Endothelial cell of umbilical vein (primary cell): ENCODE measurements at regions not wholly inside any gene's neighbourhood (a gene's known extent, or its start where the extent isn't known, plus 50 kb on each side); places are given as distances from the start of the nearest gene placed in this dataset.

Source experiments
- BruUV-seq: library from RNA; stranded (reverse); fragments of 400-500 nt; replicated peaks from 2 replicates; lab custom pipeline; 2021; lab: Mats Ljungman, UMichigan
- CTCF ChIA-PET: fragments of 300-600, 350-600 bp; sonication (Branson Sonifier 250); formaldehyde crosslinking; loops from one replicate; lab custom pipeline; 2021; ENCODE audit warnings: antibody characterized with exemption, inconsistent platforms; lab: Charles Lee
- POLR2A ChIA-PET: fragments of 300-600, 350-600 bp; sonication (Branson Sonifier 250); formaldehyde crosslinking; loops from one replicate; lab custom pipeline; 2021; ENCODE audit warnings: antibody characterized with exemption, inconsistent platforms; lab: Charles Lee
- DNase-seq: peaks from one replicate; pipeline ENCODE4 v3.0.0-alpha.2; 2011; ENCODE audit warnings: low read depth, low spot score
- FAIRE-seq: peaks from 2 replicates; lab custom pipeline; 2011; peaks lifted over from hg19 to GRCh38; lab: Jason Lieb, UNC
- H2AFZ ChIP-seq: 2 replicates; pipeline ENCODE4 v1.6.0; 2012; ENCODE audit warnings: low read depth, low read length, control low read depth, inconsistent platforms
- H3K27ac ChIP-seq: 2 replicates; pipeline ENCODE4 v1.5.1; 2011; ENCODE audit warnings: low read depth, mild to moderate bottlenecking, control low read depth, low read length, moderate library complexity; ENCODE audit not compliant: insufficient read depth
- H3K27me3 ChIP-seq, 2 experiments: 2 replicates each; pipeline versions ENCODE4 v1.6.0 to v1.6.1; 2011; ENCODE audit warnings: low read length in 2 of 2, mixed read lengths in 1 of 2; ENCODE audit not compliant: control insufficient read depth in 2 of 2, insufficient read depth in 2 of 2
- H3K36me3 ChIP-seq, 2 experiments: 2 replicates in 1 of 2; 3 replicates in 1 of 2; pipeline ENCODE4 v1.5.1; 2011; ENCODE audit warnings: low read length in 2 of 2, mild to moderate bottlenecking in 1 of 2, moderate library complexity in 1 of 2; ENCODE audit not compliant: control insufficient read depth in 2 of 2, insufficient read depth in 2 of 2; ENCODE audit errors: extremely low read depth in 1 of 2
- H3K4me1 ChIP-seq: 3 replicates; pipeline ENCODE4 v1.5.1; 2011; ENCODE audit warnings: mild to moderate bottlenecking, low read length; ENCODE audit not compliant: control insufficient read depth, insufficient read depth; ENCODE audit errors: extremely low read depth
- H3K4me2 ChIP-seq: 2 replicates; pipeline ENCODE4 v1.6.1; 2011; ENCODE audit warnings: low read length, control low read depth, mixed read lengths; ENCODE audit not compliant: insufficient read depth
- H3K4me3 ChIP-seq, 3 experiments: fragments of 200-600 bp in 1 of 3; sonication (generic), shearing (Covaris generic) in 1 of 3; replicated peaks in 1 of 3; 2 replicates each; pipeline ENCODE4 v1.5.1; 2011 to 2016; ENCODE audit warnings: control low read depth in 3 of 3, low read length in 3 of 3, mild to moderate bottlenecking in 2 of 3, inconsistent platforms in 1 of 3, low read depth in 1 of 3, moderate library complexity in 1 of 3; ENCODE audit not compliant: insufficient read depth in 1 of 3
- H3K79me2 ChIP-seq: 2 replicates; pipeline ENCODE4 v1.6.0; 2012; ENCODE audit warnings: low read length, inconsistent platforms; ENCODE audit not compliant: control insufficient read depth, insufficient read depth
- H3K9ac ChIP-seq: replicated peaks from 2 replicates; pipeline ENCODE3; 2011; ENCODE audit warnings: low read length, control low read depth; ENCODE audit not compliant: insufficient read depth; ENCODE audit errors: extremely low read depth
- H3K9me1 ChIP-seq: replicated peaks from 3 replicates; pipeline ENCODE4 v1.6.0; 2011; ENCODE audit warnings: mild to moderate bottlenecking, low read length; ENCODE audit not compliant: control insufficient read depth, insufficient read depth; ENCODE audit errors: extremely low read depth
- H3K9me3 ChIP-seq: replicated peaks from 2 replicates; pipeline ENCODE4 v1.5.1; 2012; ENCODE audit warnings: low read length, inconsistent platforms; ENCODE audit not compliant: control insufficient read depth, insufficient read depth
- H4K20me1 ChIP-seq: replicated peaks from 2 replicates; pipeline ENCODE3; 2011; ENCODE audit warnings: mild to moderate bottlenecking, low read length; ENCODE audit not compliant: control insufficient read depth, insufficient read depth; ENCODE audit errors: extremely low read depth
- CTCF ChIP-seq, 2 donors: IDR thresholded peaks; 1 replicate in 1 of 2; 2 replicates in 1 of 2; pipeline ENCODE4 v1.5.1; 2011; ENCODE audit warnings: low read length in 2 of 2, mild to moderate bottlenecking in 2 of 2, moderate library complexity in 2 of 2, control low read depth in 1 of 2, inconsistent platforms in 1 of 2, low read depth in 1 of 2; ENCODE audit not compliant: insufficient read depth in 1 of 2; ENCODE audit errors: extremely low read depth in 1 of 2
- EZH2 ChIP-seq: IDR thresholded peaks from 2 replicates; pipeline ENCODE4 v1.6.1; 2012; ENCODE audit warnings: borderline replicate concordance, low read depth, mild to moderate bottlenecking, moderate library complexity, low read length, inconsistent platforms; ENCODE audit not compliant: severe bottlenecking
- FOS ChIP-seq: IDR thresholded peaks from 2 replicates; pipeline ENCODE4 v1.6.1; 2011; ENCODE audit warnings: mild to moderate bottlenecking, low read length, moderate library complexity, borderline replicate concordance; ENCODE audit not compliant: insufficient read depth
- GATA2 ChIP-seq: IDR thresholded peaks from 2 replicates; pipeline ENCODE4 v1.7.0; 2011; ENCODE audit warnings: low read depth, mild to moderate bottlenecking, moderate library complexity, mixed read lengths, low read length; ENCODE audit not compliant: insufficient read length, insufficient read depth
- JUN ChIP-seq: IDR thresholded peaks from 2 replicates; pipeline ENCODE4 v1.6.1; 2011; ENCODE audit warnings: borderline replicate concordance, low read depth; ENCODE audit not compliant: insufficient read length, insufficient read depth
- MYC ChIP-seq: IDR thresholded peaks from one replicate; pipeline ENCODE4 v1.6.1; 2011; ENCODE audit warnings: mild to moderate bottlenecking, low read depth, low read length
- POLR2A ChIP-seq: IDR thresholded peaks from 2 replicates; pipeline ENCODE4 v1.6.1; 2012; ENCODE audit warnings: low read depth, mild to moderate bottlenecking, control low read depth, low read length
- POLR2AphosphoS5 ChIP-seq: IDR thresholded peaks from 2 replicates; pipeline ENCODE4 v1.6.1; 2012; ENCODE audit warnings: low read depth, mild to moderate bottlenecking, control low read depth, low read length, moderate library complexity; ENCODE audit not compliant: insufficient read depth
- dilution Hi-C: fragments of 300-500 bp; cut with MboI; formaldehyde crosslinking; loops from one replicate; pipeline ENCODE4 v1.15.0; 2019; ENCODE audit warnings: low sequenced_read_pairs; ENCODE audit not compliant: extremely low pct_ligation_motif_present
- intact Hi-C: fragments of 100-400 bp; cut with micrococcal nuclease; formaldehyde crosslinking; loops from one replicate; pipeline ENCODE4 v1.10.0; 2022
- TF ChIP-seq, protein P1 (sequence below): IDR thresholded peaks from 2 replicates; pipeline ENCODE4 v1.6.1; 2011; ENCODE audit not compliant: insufficient read depth, insufficient read length

- H3K4me1 ChIP-seq, result no peaks in the 10 kb centered on the region
- no peak overlapping the region for H3K9ac ChIP-seq
- BruUV-seq, result no TSS peak
- intact Hi-C loops (no loop called here), dilution Hi-C loops (no loop called here)
- H3K9me3 ChIP-seq, result no peaks in the 10 kb centered on the region
- H3K27ac ChIP-seq, result no peak overlapping the region
- TF ChIP-seq EZH2, result no peak
- TF ChIP-seq MYC, result no peak
- no peak for TF ChIP-seq POLR2A
- no peak for TF ChIP-seq FOS
- no peak for TF ChIP-seq JUN
- TF ChIP-seq CTCF (IDR thresholded peaks at IDR 0.05; ENCODE audit: extremely low read depth in 1 of 2, insufficient read depth in 1 of 2, low read depth in 1 of 2, low read length in 2 of 2), result no peak
- TF ChIP-seq GATA2, result no peak
- no peak for TF ChIP-seq POLR2AphosphoS5
- TF ChIP-seq, protein P1, sequence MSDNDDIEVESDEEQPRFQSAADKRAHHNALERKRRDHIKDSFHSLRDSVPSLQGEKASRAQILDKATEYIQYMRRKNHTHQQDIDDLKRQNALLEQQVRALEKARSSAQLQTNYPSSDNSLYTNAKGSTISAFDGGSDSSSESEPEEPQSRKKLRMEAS, result no peak
- H3K36me3 ChIP-seq, result no peaks in the 10 kb centered on the region
- H3K9me1 ChIP-seq, result no peaks in the 10 kb centered on the region
- FAIRE-seq (no peak), DNase-seq (no peak)
- CTCF ChIA-PET, result no interaction called here
- H3K79me2 ChIP-seq, result no peaks in the 10 kb centered on the region
- no peak overlapping the region for H3K4me2 ChIP-seq
- no peak overlapping the region for H2AFZ ChIP-seq
- H3K27me3 ChIP-seq, result no peaks in the 10 kb centered on the region
- no peak overlapping the region for H3K4me3 ChIP-seq
- POLR2A ChIA-PET, result no interaction called here
- no peaks in the 10 kb centered on the region for H4K20me1 ChIP-seq
Observed at GRCh38 chr6:165135889-165136288, 173.5 kb downstream of the C6orf118 start.
